GM18867 (cell line): ENCODE measurements at regions not wholly inside any gene's neighbourhood (a gene's known extent, or its start where the extent isn't known, plus 50 kb on each side); places are given as distances from the start of the nearest gene placed in this dataset.
"Not testable (repeated sequence)": the region's sequence is repeated elsewhere in the genome, so short reads cannot be mapped to it uniquely, and the experiment has no call there.

Source experiments
- ATAC-seq: cut with Tn5 transposase; IDR thresholded peaks from one replicate; pipeline ENCODE4 v1.9.1; 2021; ENCODE audit warnings: mild to moderate bottlenecking, moderate library complexity; ENCODE audit not compliant: unreplicated experiment

- ATAC-seq: no peak
These were observed 1479.2 kb downstream of the UQCRFS1 start for GRCh38 chr19:27733551-27734266.

GRCh38 chr19:27729332-27729731 lies 1483.6 kb downstream of the UQCRFS1 start:
- ATAC-seq: no peak

DNA sequence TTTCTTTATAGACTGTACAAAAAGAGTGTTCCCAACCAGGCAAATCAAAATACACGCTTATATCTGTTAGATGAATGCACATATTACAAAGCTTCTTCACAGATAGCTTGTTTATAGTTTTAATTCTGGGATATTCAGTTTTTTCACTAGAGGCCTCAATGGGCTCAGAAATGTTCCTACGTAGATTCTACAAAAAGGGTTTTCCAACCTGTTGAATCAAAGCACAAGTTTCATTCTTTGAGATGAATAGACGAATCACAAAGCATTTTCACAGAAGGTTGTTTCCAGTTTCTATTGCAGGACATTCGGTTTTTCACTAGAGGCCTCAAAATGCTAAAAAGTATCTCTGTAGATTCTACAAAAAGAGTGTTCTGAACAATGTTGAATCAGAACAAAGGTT lies 1490.3 kb downstream of the UQCRFS1 start:
- no peak for ATAC-seq

DNA sequence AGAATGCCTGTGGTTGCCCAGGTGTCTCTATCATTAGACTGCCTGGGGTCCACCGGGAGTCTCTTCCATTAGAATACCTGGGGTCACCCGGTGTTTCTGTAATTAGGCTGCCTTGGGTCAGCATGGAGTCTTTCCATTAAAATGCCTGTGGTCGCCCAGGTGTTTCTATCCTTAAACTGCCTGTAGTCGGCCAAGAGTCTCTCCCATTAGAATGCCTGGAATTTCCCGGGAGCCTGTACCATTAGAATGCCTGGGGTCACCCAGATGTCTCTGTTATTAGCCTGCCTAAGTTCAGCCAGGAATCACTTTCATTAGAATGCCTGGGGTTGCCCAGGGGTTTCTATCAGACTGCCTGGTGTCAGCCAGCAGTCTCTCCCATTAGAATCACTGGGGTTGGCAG lies 1492.8 kb downstream of the UQCRFS1 start:
- ATAC-seq: no peak

GRCh38 chr19:27719034-27719433 lies 1493.9 kb downstream of the UQCRFS1 start:
- no peak for ATAC-seq

DNA sequence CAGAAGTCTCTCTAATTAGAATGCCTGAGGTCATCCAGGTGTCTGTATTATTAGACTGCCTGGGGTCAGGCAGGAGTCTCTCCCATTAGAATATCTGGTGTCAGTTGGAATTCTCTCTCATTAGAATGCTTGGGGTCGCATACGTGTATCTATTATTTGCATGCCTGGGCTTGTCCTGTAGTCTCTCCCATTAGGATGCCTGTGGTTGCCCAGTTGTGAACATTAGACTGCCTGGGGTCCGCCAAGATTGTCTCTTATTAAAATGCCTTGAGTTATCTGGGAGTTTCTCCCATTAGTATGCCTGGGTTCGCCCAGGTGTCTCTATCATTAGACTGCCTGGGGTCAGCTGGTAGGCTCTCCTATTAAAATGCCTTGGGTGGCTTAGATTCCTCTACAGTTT lies 1494.7 kb downstream of the UQCRFS1 start:
- ATAC-seq: no peak

DNA sequence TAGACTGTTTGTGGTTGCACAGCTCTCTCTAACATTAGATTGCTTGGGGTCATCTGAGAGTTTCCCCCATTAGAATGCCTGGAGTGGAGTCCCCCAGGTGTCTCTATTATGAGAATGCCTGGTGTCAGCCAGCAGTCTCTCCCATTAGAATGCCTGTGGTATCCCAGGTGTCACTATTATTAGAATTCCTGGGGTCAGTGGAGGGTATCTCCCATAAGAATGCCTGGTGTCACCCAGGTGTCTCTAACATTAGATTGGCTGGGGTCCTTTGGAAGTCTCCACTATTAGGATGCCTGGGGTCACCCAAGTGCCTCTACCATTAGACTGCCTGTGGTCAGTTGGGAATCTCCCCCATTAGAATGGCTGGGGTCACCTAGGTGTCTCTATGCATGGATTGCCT lies 1495.1 kb downstream of the UQCRFS1 start:
- no peak for ATAC-seq

GRCh38 chr19:27716922-27717321 lies 1496.0 kb downstream of the UQCRFS1 start:
- ATAC-seq: no peak

DNA sequence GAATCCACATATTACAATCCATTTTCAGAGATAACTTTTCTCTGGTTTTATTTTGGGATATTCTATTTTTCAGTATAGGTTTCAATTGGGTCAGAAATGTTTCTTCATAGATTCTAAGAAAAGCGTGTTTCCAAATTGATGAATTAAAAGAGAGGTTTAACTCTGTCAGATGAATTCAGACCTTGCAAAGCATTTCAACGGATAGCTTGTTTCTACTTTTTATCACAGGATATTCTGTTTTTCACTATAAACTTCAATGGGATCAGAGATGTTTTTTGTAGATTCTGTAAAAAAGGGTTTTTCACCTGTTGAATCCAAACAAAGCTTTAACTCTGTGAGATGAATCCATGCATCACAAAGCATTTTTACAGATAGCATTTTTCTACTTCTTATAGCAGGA lies 1498.1 kb downstream of the UQCRFS1 start:
- ATAC-seq: no peak

GRCh38 chr19:27709496-27709895 lies 1503.5 kb downstream of the UQCRFS1 start:
- ATAC-seq: no peak

DNA sequence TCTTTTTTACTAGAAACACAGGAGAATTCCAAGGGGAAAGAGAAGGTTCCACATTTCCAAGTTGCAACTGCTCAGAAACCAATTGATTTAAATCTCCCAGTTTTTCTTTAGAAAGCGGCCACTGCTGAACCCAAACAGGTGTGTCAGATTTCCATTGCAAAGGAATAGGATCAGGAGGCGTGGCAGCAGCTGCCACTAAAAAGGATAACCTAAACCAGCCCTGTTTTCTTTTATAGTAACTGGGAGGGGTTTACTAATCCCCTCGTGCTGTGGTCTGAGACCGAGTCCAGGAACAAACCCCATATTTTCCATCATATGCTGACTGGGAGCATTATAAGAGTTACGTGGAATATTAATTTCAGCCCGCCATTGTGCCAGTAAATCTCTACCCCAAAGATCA lies 1504.0 kb downstream of the UQCRFS1 start:
- ATAC-seq: not testable (repeated sequence)

DNA sequence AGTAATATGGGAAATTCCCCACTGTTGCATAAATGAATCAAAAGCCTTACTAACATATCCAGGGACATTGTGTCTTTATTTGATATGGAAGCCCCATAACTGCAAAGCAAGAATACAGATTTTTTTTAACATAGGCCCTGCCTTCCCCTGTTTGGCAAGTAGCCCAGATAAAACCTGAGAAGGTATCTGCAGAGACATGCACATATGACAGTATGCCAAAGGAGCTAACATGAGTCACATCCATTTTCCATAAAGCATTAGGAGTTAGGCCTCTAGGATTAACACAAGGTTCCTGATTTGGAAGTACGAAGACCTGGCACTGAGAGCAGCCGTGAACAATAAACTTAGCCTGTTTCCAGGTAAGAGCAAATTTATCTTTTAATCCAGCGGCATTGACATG lies 1505.9 kb downstream of the UQCRFS1 start:
- ATAC-seq: not testable (repeated sequence)

- no peak for ATAC-seq
These were observed 1507.1 kb downstream of the UQCRFS1 start for GRCh38 chr19:27705896-27706295.

DNA sequence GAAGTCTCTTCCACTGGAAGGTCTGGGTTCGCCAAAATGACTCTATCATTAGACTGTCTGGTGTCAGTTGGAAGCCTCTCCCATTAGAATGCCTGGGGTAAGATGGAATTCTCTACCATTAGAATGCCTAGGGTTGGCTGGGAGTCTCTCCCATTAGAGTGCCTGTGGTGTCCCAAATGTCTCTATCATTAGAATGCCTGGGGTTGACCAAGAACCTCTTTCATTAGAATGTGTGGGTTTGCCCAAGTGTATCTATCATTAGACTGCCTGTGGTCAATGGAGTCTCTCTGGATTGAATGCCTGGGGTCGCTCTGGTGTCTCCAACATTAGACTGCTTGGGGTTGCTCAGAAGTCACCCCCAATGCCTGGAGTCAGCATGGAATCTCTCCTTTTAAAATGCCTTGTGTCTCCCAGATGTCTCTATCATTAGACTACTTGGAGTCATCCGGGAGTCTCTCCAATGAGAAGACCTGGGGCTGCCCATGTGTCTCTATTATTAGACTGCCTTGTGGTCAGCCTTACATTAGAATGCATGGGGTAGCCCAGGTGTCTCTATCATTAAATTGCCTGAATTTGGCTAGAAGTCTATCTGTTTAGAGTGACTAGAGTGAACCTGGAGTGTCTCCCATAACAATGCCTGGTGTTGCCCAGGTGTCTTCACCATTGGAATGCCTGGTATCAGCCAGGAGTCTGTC lies 1518.4 kb downstream of the UQCRFS1 start:
- no peak for ATAC-seq

GRCh38 chr19:27691991-27692390 lies 1521.0 kb downstream of the UQCRFS1 start:
- ATAC-seq: no peak

- no peak for ATAC-seq
These were observed 1523.2 kb downstream of the UQCRFS1 start for GRCh38 chr19:27689734-27690241.

- no peak for ATAC-seq
These were observed 1528.7 kb downstream of the UQCRFS1 start for GRCh38 chr19:27684293-27684692.

DNA sequence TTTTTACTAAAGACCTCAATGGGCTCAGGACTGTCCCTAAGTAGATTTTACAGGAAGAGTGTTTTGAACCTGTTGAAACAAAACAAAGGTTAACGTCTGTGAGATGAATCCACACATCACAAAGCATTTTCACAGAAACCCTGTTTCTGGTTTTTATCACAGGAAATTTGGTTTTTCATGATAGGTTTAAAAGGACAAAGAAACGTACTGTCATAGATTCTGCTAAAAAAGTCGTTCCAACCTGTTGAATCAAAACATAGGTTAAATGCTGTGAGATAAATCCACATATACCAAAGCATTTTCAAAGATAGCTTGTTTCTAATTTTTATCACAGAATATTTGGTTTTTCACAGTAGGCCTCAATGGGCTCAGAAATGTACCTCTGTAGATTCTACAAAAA lies 1531.0 kb downstream of the UQCRFS1 start:
- no peak for ATAC-seq

- no peak for ATAC-seq
These were observed 1533.0 kb downstream of the UQCRFS1 start for GRCh38 chr19:27679905-27680304.

- ATAC-seq: no peak
These were observed 1533.6 kb downstream of the UQCRFS1 start for GRCh38 chr19:27679399-27679798.

GRCh38 chr19:27676877-27677276 lies 1536.1 kb downstream of the UQCRFS1 start:
- ATAC-seq: no peak

DNA sequence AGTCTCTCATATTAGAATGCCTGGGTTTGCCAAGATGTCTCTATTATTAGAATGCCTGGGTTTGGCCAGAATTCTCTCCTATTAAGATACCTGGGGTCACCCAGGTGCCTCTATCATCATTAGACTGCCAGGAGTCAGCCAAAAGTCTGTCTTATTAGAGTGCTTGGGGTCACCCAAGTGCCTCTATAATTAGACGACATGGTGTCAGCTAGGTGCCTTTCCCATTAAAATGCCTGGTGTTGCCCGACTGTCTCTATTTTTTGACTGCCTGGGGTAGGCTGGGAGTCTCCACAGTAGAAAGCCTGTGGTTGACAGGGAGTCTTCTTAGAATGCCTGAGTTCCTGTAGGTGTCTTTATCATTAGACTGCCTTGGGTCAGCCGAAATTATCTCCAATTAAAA lies 1536.6 kb downstream of the UQCRFS1 start:
- no peak for ATAC-seq
